ENCODE measurements at regions not wholly inside any gene's neighbourhood (a gene's known extent, or its start where the extent isn't known, plus 50 kb on each side); places are given as distances from the start of the nearest gene placed in this dataset.

- no peak for TF ChIP-seq CHD7 (IDR thresholded peaks at IDR 0.05; ENCODE audit: insufficient replicate concordance, low read length)
- no peak for TF ChIP-seq CREB1 (IDR thresholded peaks at IDR 0.05)
- TF ChIP-seq E2F6 (IDR thresholded peaks at IDR 0.05): no peak
- no peak for TF ChIP-seq KDM1A (IDR thresholded peaks at IDR 0.05; ENCODE audit: borderline replicate concordance, low read length)
- TF ChIP-seq RNF2 (IDR thresholded peaks at IDR 0.05; ENCODE audit: borderline replicate concordance, low read depth, low read length, missing control alignments, poor library complexity, severe bottlenecking): no peak
- no peak for TF ChIP-seq POLR2A (IDR thresholded peaks at IDR 0.05; ENCODE audit: control extremely low read depth in 1 of 2, low read depth in 2 of 2, low read length in 2 of 2)
- TF ChIP-seq JUN (IDR thresholded peaks at IDR 0.05; ENCODE audit: low read depth, low read length): no peak
Observed at GRCh38 chr6:137698636-137699030, 168.4 kb upstream of the TNFAIP3 start (continued).

Measured in H1 (cell line).